Nephron progenitor cell (in vitro differentiated cells): ENCODE measurements at regions not wholly inside any gene's neighbourhood (a gene's known extent, or its start where the extent isn't known, plus 50 kb on each side); places are given as distances from the start of the nearest gene placed in this dataset.

Experiments
- DNase-seq: peaks from one replicate; pipeline ENCODE4 v3.0.0; 2021
- H3K27ac Mint-ChIP-seq: 2 replicates; pipeline ENCODE4 v1.8.0; 2021; ENCODE audit warnings: mild to moderate bottlenecking, moderate library complexity, mixed read lengths
- H3K27me3 Mint-ChIP-seq: 2 replicates; pipeline ENCODE4 v1.8.0; 2021; ENCODE audit warnings: mild to moderate bottlenecking, low read depth, mixed read lengths; ENCODE audit not compliant: poor library complexity
- H3K36me3 Mint-ChIP-seq: 2 replicates; pipeline ENCODE4 v1.8.0; 2021; ENCODE audit warnings: low read depth, mixed read lengths
- H3K4me1 Mint-ChIP-seq: 2 replicates; pipeline ENCODE4 v1.8.0; 2021; ENCODE audit warnings: mixed read lengths
- H3K4me3 Mint-ChIP-seq: 2 replicates; pipeline ENCODE4 v1.8.0; 2021; ENCODE audit warnings: mild to moderate bottlenecking, moderate library complexity, mixed read lengths
- H3K9me3 Mint-ChIP-seq: 2 replicates; pipeline ENCODE4 v1.8.0; 2021; ENCODE audit warnings: mild to moderate bottlenecking, moderate library complexity, mixed read lengths
- TF ChIP-seq, protein P1 (sequence below): fragments of 200-600 bp; sonication (generic); IDR thresholded peaks from 2 replicates; pipeline ENCODE4 v1.5.0; 2021; ENCODE audit warnings: antibody characterized with exemption

DNA sequence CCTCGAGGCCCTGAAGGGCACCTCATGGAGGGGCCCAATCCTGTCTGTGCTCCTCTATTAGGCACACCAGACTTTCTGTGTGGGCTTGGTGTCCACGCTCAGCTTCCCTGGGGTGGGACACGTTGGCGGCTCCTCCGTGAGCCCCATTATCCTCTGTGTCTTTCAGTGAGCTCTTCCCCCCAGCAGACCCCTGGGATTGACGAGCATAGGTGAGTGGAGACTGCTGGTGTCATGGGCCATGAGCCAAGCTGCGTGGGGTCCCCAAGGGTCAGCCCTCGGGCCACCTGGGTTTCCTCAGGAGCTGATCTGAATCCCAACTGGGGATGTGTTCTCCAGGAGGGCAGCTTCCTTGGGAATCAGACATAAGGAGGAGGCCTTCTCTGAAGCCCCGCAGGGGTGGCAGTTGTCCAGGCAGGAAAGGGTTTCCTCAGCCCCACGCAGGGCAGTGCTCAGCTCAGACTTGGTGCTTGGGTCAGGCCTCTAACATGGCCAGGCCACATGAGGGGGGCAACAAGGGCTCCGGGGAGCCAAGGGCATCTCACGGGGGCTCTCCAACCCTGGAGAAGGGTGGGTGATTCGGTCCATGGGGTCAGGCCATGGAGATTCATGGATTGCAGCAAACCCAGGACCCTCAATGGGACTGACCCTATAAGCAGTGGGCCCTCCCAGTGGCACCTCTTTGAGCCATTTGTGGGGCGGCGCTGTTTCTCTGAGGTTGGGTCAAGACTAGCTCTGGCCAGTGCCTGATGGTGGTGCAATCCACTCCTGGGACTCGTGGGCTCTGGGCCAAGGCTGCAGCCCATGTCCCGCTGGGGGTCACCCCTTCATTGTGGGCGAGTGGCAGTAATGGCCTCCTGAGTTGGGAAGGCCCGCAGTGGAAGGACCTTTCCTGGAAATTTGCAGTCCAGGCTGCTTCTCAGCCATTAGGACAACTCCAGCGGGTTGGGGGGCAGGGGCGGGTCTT, 222.5 kb downstream of the SNRPN start:
- no peaks in the 10 kb centered on the region for H3K4me1 Mint-ChIP-seq
- no peaks in the 10 kb centered on the region for H3K36me3 Mint-ChIP-seq
- peaks cover 92% of the 10 kb centered on the region for H3K9me3 Mint-ChIP-seq
- no peak overlapping the region for H3K4me3 Mint-ChIP-seq
- TF ChIP-seq, protein P1, sequence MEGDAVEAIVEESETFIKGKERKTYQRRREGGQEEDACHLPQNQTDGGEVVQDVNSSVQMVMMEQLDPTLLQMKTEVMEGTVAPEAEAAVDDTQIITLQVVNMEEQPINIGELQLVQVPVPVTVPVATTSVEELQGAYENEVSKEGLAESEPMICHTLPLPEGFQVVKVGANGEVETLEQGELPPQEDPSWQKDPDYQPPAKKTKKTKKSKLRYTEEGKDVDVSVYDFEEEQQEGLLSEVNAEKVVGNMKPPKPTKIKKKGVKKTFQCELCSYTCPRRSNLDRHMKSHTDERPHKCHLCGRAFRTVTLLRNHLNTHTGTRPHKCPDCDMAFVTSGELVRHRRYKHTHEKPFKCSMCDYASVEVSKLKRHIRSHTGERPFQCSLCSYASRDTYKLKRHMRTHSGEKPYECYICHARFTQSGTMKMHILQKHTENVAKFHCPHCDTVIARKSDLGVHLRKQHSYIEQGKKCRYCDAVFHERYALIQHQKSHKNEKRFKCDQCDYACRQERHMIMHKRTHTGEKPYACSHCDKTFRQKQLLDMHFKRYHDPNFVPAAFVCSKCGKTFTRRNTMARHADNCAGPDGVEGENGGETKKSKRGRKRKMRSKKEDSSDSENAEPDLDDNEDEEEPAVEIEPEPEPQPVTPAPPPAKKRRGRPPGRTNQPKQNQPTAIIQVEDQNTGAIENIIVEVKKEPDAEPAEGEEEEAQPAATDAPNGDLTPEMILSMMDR = no peak
- peaks cover 8% of the 10 kb centered on the region for H3K27me3 Mint-ChIP-seq
- DNase-seq = no peak
- H3K27ac Mint-ChIP-seq = no peak overlapping the region

DNA sequence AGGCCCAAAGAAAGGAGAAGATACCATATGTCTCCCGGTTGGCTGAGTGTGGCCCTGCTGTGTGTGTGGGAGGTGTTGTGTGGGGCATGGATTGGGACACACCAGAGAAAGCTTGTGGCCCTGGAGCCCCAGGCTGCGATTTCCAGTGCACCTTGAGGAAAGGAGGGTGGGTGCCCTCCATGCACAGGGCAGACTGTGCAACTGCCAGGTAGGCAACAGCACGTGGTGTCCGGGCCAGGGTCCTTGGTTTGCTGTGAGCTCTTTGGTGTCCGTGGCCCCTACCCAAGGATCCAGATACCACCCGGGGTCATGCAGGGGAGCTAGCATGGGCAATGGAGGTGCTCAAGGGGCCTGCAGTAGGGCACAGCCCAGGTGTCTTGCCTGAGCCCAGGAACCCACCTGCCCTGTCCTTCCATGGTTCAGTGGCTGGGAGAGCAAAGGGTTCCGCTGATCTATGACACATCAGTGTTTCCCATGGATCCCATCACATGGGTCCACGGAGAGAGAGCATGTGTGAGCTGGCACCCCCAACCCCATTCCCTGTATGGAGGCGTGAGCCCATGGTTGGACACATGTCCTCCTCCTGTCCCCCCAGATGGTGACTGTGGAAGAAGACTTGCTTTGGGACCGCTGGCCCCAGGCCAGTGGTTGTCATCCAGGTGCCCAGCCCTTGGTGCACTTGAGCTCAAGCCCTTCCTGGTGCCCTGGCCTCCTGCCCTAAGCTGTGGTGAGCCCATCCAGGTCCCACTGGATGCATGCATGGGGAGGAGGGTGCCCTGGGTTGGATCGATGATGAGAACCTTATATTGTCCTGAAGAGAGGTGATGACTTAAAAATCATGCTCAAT, 223.4 kb downstream of the SNRPN start:
- H3K27ac Mint-ChIP-seq = no peak overlapping the region
- no peak overlapping the region for H3K4me3 Mint-ChIP-seq
- H3K9me3 Mint-ChIP-seq = peaks cover 94% of the 10 kb centered on the region
- DNase-seq = no peak
- peaks cover 8% of the 10 kb centered on the region for H3K27me3 Mint-ChIP-seq
- TF ChIP-seq, protein P1 = no peak
- H3K36me3 Mint-ChIP-seq = no peaks in the 10 kb centered on the region
- H3K4me1 Mint-ChIP-seq = no peaks in the 10 kb centered on the region

DNA sequence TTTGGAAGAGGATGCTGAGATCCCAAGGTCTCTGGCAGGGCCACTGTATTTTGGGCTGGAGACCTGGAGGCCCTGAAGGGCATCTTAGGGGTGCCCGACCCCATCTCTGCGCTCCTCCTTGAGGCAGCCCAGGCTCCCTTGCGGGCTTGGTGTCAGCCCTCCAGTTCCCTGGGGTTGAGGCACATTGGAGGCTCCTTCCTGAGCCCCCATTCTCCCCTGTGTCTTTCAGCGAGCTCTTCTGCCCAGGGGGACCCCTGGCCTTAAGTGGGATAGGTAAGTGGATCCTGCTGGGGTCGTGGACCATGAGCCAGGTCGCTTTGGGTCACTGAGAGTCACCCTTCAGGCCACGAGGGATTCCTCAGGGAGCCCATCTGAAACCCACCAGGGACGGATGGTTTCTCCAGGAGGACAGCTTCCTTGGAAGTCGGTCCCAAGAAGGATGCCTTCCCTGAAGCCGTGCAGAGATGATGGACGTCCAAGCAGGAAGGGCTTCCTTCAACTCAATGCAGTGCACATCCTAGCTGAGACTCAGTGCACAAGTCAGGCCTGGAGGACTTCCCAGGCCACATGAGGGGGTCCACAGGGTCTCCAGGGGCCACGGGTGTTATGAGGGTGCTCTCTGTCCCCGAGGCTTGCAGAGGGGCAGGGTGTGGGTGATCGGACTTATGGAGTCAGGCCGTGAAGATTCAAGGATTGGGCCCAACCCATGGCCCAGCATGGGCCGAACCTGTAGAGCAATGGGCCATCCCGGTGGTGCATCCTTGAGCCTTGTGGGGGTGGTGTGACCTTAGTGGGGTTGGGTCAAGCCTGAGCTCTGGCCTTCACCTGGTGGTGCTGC, 224.3 kb downstream of the SNRPN start:
- Mint-ChIP-seq H3K36me3 (no peaks in the 10 kb centered on the region), H3K27me3 (peaks cover 5% of the 10 kb centered on the region), H3K4me1 (no peaks in the 10 kb centered on the region), H3K4me3 (no peak overlapping the region), H3K9me3 (peaks cover 94% of the 10 kb centered on the region), H3K27ac (no peak overlapping the region)
- TF ChIP-seq, protein P1 = no peak
- DNase-seq = no peak

DNA sequence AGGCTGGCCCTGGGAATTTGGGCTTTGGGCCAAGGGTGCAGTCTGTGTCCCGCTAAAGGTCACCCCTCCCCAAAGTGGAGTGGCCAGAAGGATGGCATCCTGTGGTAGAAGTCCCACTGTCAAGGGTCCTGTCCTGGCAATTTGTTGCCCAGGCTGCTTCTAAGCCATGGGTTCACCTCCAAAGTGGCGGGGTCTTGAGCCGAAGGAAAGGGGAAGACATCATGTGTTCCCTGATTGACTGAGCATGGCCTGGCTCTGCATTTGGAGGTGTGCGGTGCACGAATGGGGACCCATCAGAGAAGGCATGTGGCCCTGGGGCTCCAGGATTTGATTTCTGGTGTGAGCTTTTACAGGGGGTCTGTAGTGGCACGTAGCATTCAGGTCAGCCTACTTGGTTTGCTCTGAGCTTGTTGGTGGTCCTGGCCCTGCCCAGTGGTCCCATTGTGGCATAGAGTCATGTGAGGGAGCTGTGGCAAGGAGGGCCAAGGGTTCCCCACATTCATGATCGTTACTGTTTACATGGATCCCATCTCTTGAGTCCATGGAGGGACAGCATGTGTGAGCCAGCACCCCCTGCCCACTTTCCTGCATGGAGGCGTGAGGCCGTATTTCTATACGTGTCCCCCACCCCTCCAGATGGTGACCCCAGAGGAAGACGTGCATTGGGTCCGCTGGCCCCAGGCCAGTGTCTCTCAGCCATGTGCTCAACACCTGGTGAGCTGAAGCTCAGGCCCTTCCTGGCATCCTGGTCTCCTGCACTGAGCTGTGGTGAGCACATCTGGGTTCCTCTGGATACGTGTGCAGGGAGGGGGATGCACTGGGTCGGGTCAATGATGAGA, 225.1 kb downstream of the SNRPN start:
- TF ChIP-seq, protein P1 = no peak
- no peaks in the 10 kb centered on the region for H3K36me3 Mint-ChIP-seq
- no peaks in the 10 kb centered on the region for H3K4me1 Mint-ChIP-seq
- H3K27ac Mint-ChIP-seq = no peak overlapping the region
- H3K9me3 Mint-ChIP-seq = peaks cover 91% of the 10 kb centered on the region
- DNase-seq = no peak
- H3K4me3 Mint-ChIP-seq = no peak overlapping the region
- peaks cover 3% of the 10 kb centered on the region for H3K27me3 Mint-ChIP-seq
